Adipocyte (in vitro differentiated cells): ENCODE measurements at regions not wholly inside any gene's neighbourhood (a gene's known extent, or its start where the extent isn't known, plus 50 kb on each side); places are given as distances from the start of the nearest gene placed in this dataset.
"Not testable (repeated sequence)": the region's sequence is repeated elsewhere in the genome, so short reads cannot be mapped to it uniquely, and the experiment has no call there.

Experiments
- DNase-seq: peaks from one replicate; pipeline ENCODE4 v3.0.0-alpha.2; 2015; ENCODE audit warnings: low read depth
- H3K27me3 ChIP-seq: replicated peaks from 2 replicates; pipeline ENCODE4 v1.7.0; 2013; ENCODE audit warnings: mild to moderate bottlenecking, low read length, moderate library complexity; ENCODE audit not compliant: control insufficient read depth, insufficient read depth
- H3K36me3 ChIP-seq: 2 replicates; pipeline ENCODE4 v1.7.0; 2013; ENCODE audit warnings: low read length, mild to moderate bottlenecking, moderate library complexity; ENCODE audit not compliant: control insufficient read depth, insufficient read depth, severe bottlenecking
- H3K4me1 ChIP-seq: 2 replicates; pipeline ENCODE4 v1.7.0; 2013; ENCODE audit warnings: mild to moderate bottlenecking, low read length, moderate library complexity; ENCODE audit not compliant: control insufficient read depth, insufficient read depth
- H3K4me3 ChIP-seq: 2 replicates; pipeline ENCODE4 v1.7.0; 2013; ENCODE audit warnings: mild to moderate bottlenecking, low read length, moderate library complexity
- H3K9ac ChIP-seq: 2 replicates; pipeline ENCODE4 v1.7.0; 2013; ENCODE audit warnings: mild to moderate bottlenecking, low read length, moderate library complexity
- H3K9me3 ChIP-seq: 2 replicates; pipeline ENCODE4 v1.7.0; 2013; ENCODE audit warnings: mild to moderate bottlenecking, low read length, moderate library complexity; ENCODE audit not compliant: control insufficient read depth

DNA sequence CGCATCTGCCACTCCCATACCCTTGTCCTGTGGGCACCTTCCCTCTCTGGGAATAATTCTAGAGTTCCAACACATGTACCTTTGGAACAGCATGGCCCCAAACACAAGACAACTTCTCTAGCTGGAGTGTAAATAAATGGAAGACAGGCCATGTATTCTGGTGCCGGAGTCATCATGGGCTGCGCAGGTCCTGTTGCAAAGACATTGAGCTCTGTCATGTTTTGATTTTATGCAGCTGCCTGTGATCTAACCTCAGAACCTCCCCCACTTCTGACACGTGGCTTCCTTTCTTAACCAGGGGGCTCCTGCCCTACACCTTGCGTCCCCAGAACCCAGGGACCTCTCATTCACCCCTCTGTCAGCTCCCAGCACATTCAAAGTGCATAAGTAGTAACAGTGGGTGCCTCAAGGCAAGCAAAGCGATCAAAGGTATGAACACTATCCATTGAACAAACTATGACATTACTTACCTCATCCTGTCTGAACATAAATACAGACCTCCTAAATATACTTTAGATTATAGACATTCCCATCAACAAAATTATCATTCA is 219.9 kb downstream of the FGFR2 start:
- no peaks in the 10 kb centered on the region for H3K36me3 ChIP-seq
- peaks cover 4% of the 10 kb centered on the region for H3K9me3 ChIP-seq
- no peak overlapping the region for H3K9ac ChIP-seq
- DNase-seq: no peak
- H3K4me1 ChIP-seq: no peaks in the 10 kb centered on the region
- H3K27me3 ChIP-seq: no peaks in the 10 kb centered on the region
- H3K4me3 ChIP-seq: no peak overlapping the region

DNA sequence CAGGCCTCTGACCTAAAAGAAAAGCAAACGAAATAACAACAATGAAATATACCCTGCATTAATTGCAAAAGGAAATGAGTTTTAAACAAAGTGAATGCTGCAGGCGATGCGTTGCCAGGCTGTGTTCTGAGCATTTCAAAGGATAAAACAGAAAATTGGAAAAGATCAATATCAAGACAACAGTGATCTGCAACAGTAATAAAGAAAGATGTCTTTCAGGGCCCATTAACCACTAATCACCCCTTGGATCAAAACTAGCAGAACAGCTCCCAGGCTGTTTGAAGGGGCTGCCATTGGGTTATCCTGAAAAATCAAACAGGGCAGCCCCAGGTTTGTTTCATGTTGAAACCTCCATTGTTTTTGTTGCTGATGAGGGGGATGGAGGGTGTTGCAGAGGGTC is 219.2 kb downstream of the FGFR2 start:
- Histone ChIP-seq H3K9ac (no peak overlapping the region), H3K36me3 (no peaks in the 10 kb centered on the region), H3K9me3 (peaks cover 4% of the 10 kb centered on the region), H3K4me3 (no peak overlapping the region), H3K4me1 (no peaks in the 10 kb centered on the region), H3K27me3 (no peaks in the 10 kb centered on the region)
- no peak for DNase-seq

DNA sequence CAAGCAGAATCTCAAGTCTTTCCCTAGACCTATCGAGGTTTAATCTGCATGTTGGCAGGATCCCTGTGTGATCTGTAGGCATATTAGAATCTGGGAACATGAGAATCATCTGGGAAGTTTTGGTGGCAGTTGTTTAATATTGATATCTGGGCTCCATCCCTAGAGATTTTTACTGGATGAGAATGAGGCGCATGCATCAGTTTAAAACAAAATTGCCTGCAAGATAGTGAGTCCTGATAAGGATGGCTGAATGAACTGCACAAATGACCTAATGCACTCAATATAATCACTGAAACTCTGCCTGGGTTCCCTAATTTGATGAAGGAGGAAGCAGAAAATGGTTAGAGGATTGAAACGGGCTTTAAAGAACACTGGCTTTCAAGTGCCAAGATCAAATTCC is 218.0 kb downstream of the FGFR2 start:
- Histone ChIP-seq H3K9ac (no peak overlapping the region), H3K4me1 (no peaks in the 10 kb centered on the region), H3K9me3 (peaks cover 4% of the 10 kb centered on the region), H3K36me3 (no peaks in the 10 kb centered on the region), H3K27me3 (no peaks in the 10 kb centered on the region), H3K4me3 (no peak overlapping the region)
- DNase-seq: no peak

DNA sequence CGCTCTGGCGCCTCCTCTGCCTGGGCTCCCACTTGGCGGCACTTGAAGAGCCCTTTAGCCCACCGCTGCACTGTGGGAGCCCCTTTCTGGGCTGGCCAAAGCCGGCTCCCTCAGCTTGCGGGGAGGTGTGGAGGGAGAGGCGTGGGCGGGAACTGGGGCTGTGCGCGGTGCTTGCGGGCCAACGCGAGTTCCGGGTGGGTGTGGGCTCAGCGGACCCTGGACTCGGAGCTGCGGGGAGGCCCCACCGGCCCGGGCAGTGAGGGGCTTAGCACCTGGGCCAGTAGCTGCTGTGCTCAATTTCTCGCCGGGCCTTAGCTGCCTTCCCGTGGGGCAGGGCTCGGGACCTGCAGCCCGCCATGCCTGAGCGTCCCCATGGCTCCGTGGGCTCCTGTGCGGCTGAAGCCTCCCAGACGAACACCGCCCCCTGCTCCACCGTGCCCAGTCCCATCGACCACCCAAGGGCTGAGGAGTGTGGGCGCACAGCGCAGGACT is 216.2 kb downstream of the FGFR2 start:
- not testable (repeated sequence) for H3K9me3 ChIP-seq, H3K9ac ChIP-seq, H3K27me3 ChIP-seq, DNase-seq, H3K4me1 ChIP-seq, H3K36me3 ChIP-seq, H3K4me3 ChIP-seq

DNA sequence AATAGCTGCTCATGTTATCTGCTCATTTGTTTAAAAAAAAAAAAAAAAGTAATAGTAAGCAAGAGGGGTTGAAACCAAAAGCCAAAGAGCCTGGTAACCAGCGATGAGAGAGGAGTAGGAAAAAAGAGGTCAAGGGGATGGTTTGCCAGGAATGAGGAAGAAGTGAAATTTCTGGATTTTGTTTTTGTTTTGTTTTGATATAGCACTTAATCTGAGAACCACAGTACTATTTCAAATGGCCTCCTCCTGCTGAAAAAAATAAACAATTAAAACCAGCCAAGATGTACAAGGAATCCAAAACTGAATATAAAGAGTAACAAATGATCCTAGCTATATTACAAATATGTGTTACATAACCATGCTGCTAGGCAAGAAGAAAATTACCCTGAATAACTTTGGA is 213.1 kb downstream of the FGFR2 start:
- DNase-seq: no peak
- H3K36me3 ChIP-seq: no peaks in the 10 kb centered on the region
- no peak overlapping the region for H3K9ac ChIP-seq
- peaks cover 8% of the 10 kb centered on the region for H3K9me3 ChIP-seq
- H3K4me1 ChIP-seq: no peaks in the 10 kb centered on the region
- no peaks in the 10 kb centered on the region for H3K27me3 ChIP-seq
- H3K4me3 ChIP-seq: no peak overlapping the region

DNA sequence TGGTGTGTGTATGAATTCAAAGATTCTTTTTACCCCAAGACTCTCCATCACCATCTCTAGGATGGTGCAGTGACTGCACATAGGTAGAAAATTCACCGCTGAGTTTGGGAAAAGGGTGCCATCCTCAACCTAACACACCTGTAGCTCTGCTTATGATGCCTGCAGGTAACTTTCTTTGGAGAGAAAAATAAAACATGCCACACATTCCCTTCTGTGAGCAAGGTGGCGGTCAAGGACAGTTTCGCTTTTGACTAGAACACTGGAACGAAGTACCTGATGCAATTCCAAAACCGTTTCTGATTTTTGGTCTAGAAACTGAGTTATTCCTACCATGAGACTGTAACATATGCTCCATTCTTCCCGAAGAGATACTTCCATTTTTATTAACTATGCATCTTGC is 205.6 kb downstream of the FGFR2 start:
- no peak for DNase-seq
- H3K36me3 ChIP-seq: no peaks in the 10 kb centered on the region
- H3K27me3 ChIP-seq: peaks cover 2% of the 10 kb centered on the region

DNA sequence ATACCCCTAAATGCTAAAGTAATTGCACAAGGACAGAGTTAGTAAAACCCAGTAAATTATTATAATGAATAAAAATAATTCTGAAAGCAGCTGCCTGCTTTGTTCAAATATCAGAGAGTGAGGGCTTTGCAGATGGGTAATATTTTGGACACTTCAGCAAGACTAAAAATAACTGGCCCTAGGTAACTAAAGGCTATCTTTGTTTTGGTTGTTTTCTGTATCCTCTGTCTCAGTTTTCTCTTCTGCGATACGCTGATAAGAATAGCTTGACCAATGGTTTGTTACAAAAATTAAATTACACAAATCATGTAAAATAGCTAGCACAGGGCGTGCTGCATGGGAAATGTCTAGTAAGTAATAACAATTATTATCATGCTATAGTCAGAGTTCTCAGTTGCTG is 204.7 kb downstream of the FGFR2 start:
- Histone ChIP-seq H3K27me3 (peaks cover 2% of the 10 kb centered on the region), H3K9me3 (peaks cover 7% of the 10 kb centered on the region), H3K4me1 (no peaks in the 10 kb centered on the region), H3K36me3 (no peaks in the 10 kb centered on the region), H3K4me3 (no peak overlapping the region), H3K9ac (no peak overlapping the region)
- no peak for DNase-seq

More for the DNA sequence above, 205.6 kb downstream of the FGFR2 start:
- H3K9ac ChIP-seq: no peak overlapping the region
- no peak overlapping the region for H3K4me3 ChIP-seq
- no peaks in the 10 kb centered on the region for H3K4me1 ChIP-seq
- H3K9me3 ChIP-seq: peaks cover 7% of the 10 kb centered on the region

DNA sequence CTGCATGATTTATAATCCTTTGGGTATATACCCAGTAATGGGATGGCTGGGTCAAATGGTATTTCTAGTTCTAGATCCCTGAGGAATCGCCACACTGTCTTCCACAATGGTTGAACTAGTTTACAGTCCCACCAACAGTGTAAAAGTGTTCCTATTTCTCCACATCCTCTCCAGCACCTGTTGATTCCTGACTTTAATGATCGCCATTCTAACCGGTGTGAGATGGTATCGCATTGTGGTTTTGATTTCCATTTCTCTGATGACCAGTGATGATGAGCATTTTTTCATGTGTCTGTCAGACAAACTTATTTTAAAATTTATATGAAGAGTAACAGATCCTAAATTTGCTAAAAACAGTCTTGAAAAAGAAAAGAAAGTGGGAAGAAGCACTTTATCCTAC is 197.7 kb downstream of the FGFR2 start:
- H3K4me3 ChIP-seq, H3K36me3 ChIP-seq, H3K9me3 ChIP-seq, H3K9ac ChIP-seq, H3K27me3 ChIP-seq, H3K4me1 ChIP-seq, DNase-seq: not testable (repeated sequence)

DNA sequence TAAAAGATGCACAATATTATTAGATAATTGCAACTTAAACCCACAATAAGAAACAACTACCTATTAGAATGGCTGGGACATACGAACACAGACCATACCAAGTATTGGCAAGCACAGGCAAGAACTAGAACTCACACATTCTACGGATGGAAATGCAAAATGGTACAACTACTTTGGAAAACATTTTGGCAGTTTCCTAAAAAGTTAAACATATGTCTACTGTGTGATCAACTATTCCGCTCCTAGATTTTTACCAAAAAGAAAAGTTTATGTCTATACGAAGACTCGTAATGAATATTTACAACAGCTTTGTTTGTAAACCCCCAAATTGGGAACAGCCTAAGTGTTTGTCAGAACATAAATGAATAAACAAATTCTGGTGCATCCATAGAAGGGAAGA is 194.7 kb downstream of the FGFR2 start:
- Histone ChIP-seq H3K9me3 (no peaks in the 10 kb centered on the region), H3K9ac (no peak overlapping the region), H3K36me3 (no peaks in the 10 kb centered on the region), H3K4me1 (no peaks in the 10 kb centered on the region), H3K27me3 (peaks cover 3% of the 10 kb centered on the region), H3K4me3 (no peak overlapping the region)
- no peak for DNase-seq

DNA sequence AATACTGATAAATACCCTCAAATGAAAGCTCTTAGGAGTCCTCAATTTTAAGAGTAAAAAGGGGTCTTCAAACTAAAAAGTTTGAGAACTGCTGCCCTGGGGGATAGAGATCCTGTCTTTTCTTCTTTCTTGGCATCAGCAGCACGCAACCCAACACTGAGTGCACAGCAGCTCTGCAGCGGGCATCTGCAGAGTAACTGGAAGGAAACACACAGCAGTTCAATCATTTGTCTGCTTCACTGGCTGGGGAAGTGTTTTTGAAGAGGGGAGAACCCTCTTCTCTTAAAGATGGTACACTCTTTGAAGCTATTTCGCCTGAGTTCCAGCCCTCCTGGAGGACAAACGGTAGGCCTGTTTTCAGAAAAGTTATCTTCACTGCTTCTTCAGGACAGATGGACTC is 193.6 kb downstream of the FGFR2 start:
- Histone ChIP-seq H3K27me3 (peaks cover 3% of the 10 kb centered on the region), H3K36me3 (no peaks in the 10 kb centered on the region), H3K4me3 (no peak overlapping the region), H3K9me3 (no peaks in the 10 kb centered on the region), H3K4me1 (no peaks in the 10 kb centered on the region), H3K9ac (no peak overlapping the region)
- no peak for DNase-seq

DNA sequence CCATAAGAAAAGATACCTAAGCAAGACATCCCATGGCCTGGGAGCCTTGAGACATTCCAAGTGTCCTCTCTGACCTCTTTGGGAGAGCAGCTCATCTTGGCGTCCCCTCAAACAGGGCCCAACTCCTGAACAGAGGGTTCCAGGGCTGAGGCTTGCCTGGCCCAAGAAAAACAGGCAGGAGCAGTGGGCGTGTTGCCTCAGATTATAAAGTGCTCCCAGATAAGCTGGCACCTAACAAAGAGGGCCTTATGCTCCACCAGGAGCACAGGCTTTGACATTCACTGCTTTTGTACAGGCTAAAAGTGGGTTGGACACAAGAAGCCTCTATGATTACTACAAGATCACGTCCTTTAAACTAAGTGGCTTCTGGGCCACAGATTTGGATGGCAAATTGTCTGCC is 193.1 kb downstream of the FGFR2 start:
- no peaks in the 10 kb centered on the region for H3K4me1 ChIP-seq

DNA sequence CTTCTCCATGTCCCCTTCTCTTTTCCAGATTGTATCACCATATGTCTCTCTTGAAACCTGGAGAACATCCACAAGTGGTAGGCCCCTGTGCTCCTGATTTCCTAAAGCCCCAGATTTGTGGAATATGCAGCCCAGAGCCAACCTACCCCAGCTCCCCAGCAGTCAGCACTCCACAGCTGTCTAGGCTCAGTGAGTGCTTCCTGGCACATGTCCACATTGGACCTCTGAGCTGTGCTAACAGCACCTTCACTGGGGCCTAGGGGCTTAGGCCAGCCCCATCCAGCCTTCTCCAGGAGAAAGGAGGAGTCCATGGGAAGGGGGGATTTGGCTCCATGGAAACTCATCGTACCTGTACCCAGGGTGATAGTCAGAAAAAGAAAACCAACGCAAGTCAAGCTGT is 192.7 kb downstream of the FGFR2 start:
- no peaks in the 10 kb centered on the region for H3K4me1 ChIP-seq
- no peak overlapping the region for H3K4me3 ChIP-seq
- no peaks in the 10 kb centered on the region for H3K9me3 ChIP-seq
- H3K36me3 ChIP-seq: no peaks in the 10 kb centered on the region
- no peak overlapping the region for H3K9ac ChIP-seq
- H3K27me3 ChIP-seq: peaks cover 3% of the 10 kb centered on the region
- DNase-seq: no peak

More for the DNA sequence above, 193.1 kb downstream of the FGFR2 start:
- Histone ChIP-seq H3K36me3 (no peaks in the 10 kb centered on the region), H3K9me3 (no peaks in the 10 kb centered on the region), H3K4me3 (no peak overlapping the region), H3K27me3 (peaks cover 3% of the 10 kb centered on the region), H3K9ac (no peak overlapping the region)
- no peak for DNase-seq
